ENCODE measurements at regions not wholly inside any gene's neighbourhood (a gene's known extent, or its start where the extent isn't known, plus 50 kb on each side); places are given as distances from the start of the nearest gene placed in this dataset.

GRCh38 chr12:127642208-127642607, 624.8 kb upstream of the TMEM132C start (continued):
- TF ChIP-seq ZNF462 (CRISPR knock-in tag; IDR thresholded peaks at IDR 0.05): no peak
- no peak for TF ChIP-seq EZH2 (IDR thresholded peaks at IDR 0.05; ENCODE audit: low read depth, unreplicated experiment)

GRCh38 chr12:127648321-127648720, 618.6 kb upstream of the TMEM132C start:
- peaks cover 3% of the 10 kb centered on the region for H3K27me3 Mint-ChIP-seq (ENCODE audit: insufficient read depth, low read depth, poor library complexity)
- H4K20me1 ChIP-seq (replicated peaks; ENCODE audit: insufficient read depth): no peaks in the 10 kb centered on the region
- no peaks in the 10 kb centered on the region for H3K9me2 ChIP-seq (ENCODE audit: insufficient read depth)
- H3K4me3 ChIP-seq: no peak overlapping the region
- H3K4me1 Mint-ChIP-seq: no peaks in the 10 kb centered on the region
- no peak overlapping the region for H3K4me2 ChIP-seq
- no peaks in the 10 kb centered on the region for H3F3A ChIP-seq (replicated peaks; ENCODE audit: low read depth)
- no peaks in the 10 kb centered on the region for H3K36me3 ChIP-seq (ENCODE audit: insufficient read depth)
- no peaks in the 10 kb centered on the region for H3K79me2 ChIP-seq (replicated peaks; ENCODE audit: insufficient read depth)
- H3K27ac Mint-ChIP-seq: no peak overlapping the region
- no peaks in the 10 kb centered on the region for H3K27me3 ChIP-seq (ENCODE audit: insufficient read depth)
- no peak for ATAC-seq
- H3K9me3 Mint-ChIP-seq: peaks cover 96% of the 10 kb centered on the region
- H3K36me3 Mint-ChIP-seq (ENCODE audit: low read depth): peaks cover 45% of the 10 kb centered on the region
- no peak for DNase-seq (ENCODE audit: low spot score)
- H3K4me1 ChIP-seq (ENCODE audit: insufficient read depth): no peaks in the 10 kb centered on the region
- H2AFZ ChIP-seq: no peak overlapping the region
- no peak overlapping the region for H3K4me3 Mint-ChIP-seq
- no peak overlapping the region for H3K27ac ChIP-seq (ENCODE audit: low read depth)
- TF ChIP-seq NANOG (IDR thresholded peaks at IDR 0.05; ENCODE audit: borderline replicate concordance): no peak
- no peak for TF ChIP-seq JUNB (IDR thresholded peaks at IDR 0.05; ENCODE audit: unreplicated experiment)
- no peak for TF ChIP-seq ZNF462 (CRISPR knock-in tag; IDR thresholded peaks at IDR 0.05)
- TF ChIP-seq CREB1 (CRISPR knock-in tag; IDR thresholded peaks at IDR 0.05; ENCODE audit: low read depth): no peak
- no peak for TF ChIP-seq POLR2AphosphoS5 (IDR thresholded peaks at IDR 0.05; ENCODE audit: low read depth)
- TF ChIP-seq, protein P1, sequence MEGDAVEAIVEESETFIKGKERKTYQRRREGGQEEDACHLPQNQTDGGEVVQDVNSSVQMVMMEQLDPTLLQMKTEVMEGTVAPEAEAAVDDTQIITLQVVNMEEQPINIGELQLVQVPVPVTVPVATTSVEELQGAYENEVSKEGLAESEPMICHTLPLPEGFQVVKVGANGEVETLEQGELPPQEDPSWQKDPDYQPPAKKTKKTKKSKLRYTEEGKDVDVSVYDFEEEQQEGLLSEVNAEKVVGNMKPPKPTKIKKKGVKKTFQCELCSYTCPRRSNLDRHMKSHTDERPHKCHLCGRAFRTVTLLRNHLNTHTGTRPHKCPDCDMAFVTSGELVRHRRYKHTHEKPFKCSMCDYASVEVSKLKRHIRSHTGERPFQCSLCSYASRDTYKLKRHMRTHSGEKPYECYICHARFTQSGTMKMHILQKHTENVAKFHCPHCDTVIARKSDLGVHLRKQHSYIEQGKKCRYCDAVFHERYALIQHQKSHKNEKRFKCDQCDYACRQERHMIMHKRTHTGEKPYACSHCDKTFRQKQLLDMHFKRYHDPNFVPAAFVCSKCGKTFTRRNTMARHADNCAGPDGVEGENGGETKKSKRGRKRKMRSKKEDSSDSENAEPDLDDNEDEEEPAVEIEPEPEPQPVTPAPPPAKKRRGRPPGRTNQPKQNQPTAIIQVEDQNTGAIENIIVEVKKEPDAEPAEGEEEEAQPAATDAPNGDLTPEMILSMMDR (conservative IDR thresholded peaks at IDR 0.05; ENCODE audit: low read depth in 2 of 2): no peak
- TF ChIP-seq ZNF114 (CRISPR knock-in tag; IDR thresholded peaks at IDR 0.05): no peak
